H9 (cell line): ENCODE measurements at regions not wholly inside any gene's neighbourhood (a gene's known extent, or its start where the extent isn't known, plus 50 kb on each side); places are given as distances from the start of the nearest gene placed in this dataset.

Experiments used
- DNase-seq: peaks from one replicate; pipeline ENCODE4 v3.0.0-alpha.2; 2017
- H2AFZ ChIP-seq: one replicate; pipeline ENCODE4 v1.6.1; 2013; ENCODE audit warnings: mild to moderate bottlenecking, low read length, control low read depth, moderate library complexity
- H2AK5ac ChIP-seq: 2 replicates; pipeline ENCODE4 v1.6.1; 2013; ENCODE audit warnings: low read length, control low read depth, mixed read lengths; ENCODE audit not compliant: insufficient read length
- H2BK120ac ChIP-seq: one replicate; pipeline ENCODE4 v1.6.1; 2013; ENCODE audit warnings: low read depth, mild to moderate bottlenecking, low read length, control low read depth, inconsistent platforms; ENCODE audit not compliant: poor library complexity, severe bottlenecking
- H2BK12ac ChIP-seq: 2 replicates; pipeline ENCODE4 v1.6.1; 2013; ENCODE audit warnings: low read length, control low read depth, mixed read lengths, low read depth; ENCODE audit not compliant: insufficient read length
- H2BK15ac ChIP-seq: 2 replicates; pipeline ENCODE4 v1.6.1; 2013; ENCODE audit warnings: low read depth, low read length, control low read depth
- H2BK20ac ChIP-seq: one replicate; pipeline ENCODE4 v1.6.1; 2013; ENCODE audit warnings: low read depth, mild to moderate bottlenecking, low read length, control low read depth, inconsistent platforms; ENCODE audit not compliant: poor library complexity, severe bottlenecking
- H2BK5ac ChIP-seq: 2 replicates; pipeline ENCODE4 v1.6.1; 2013; ENCODE audit warnings: low read length, control low read depth, mixed read lengths; ENCODE audit not compliant: insufficient read length
- H3K14ac ChIP-seq: 2 replicates; pipeline ENCODE4 v1.6.1; 2013; ENCODE audit warnings: low read length, control low read depth; ENCODE audit not compliant: insufficient read depth
- H3K18ac ChIP-seq: 2 replicates; pipeline ENCODE4 v1.6.1; 2013; ENCODE audit warnings: low read depth, mild to moderate bottlenecking, mixed read lengths, low read length, control low read depth; ENCODE audit not compliant: insufficient read length
- H3K23ac ChIP-seq: 2 replicates; pipeline ENCODE4 v1.6.1; 2013; ENCODE audit warnings: low read length, control low read depth, mixed read lengths, low read depth; ENCODE audit not compliant: insufficient read length
- H3K23me2 ChIP-seq: 2 replicates; pipeline ENCODE4 v1.6.1; 2013; ENCODE audit warnings: low read depth, mild to moderate bottlenecking, mixed read lengths, low read length, control low read depth; ENCODE audit not compliant: insufficient read length, poor library complexity, severe bottlenecking
- H3K27ac ChIP-seq: 2 replicates; pipeline ENCODE4 v1.5.1; 2013; ENCODE audit warnings: low read length, control low read depth, mixed read lengths, low read depth; ENCODE audit not compliant: insufficient read length
- H3K27me3 ChIP-seq: 2 replicates; pipeline ENCODE4 v1.6.1; 2013; ENCODE audit warnings: low read length, control low read depth, inconsistent platforms; ENCODE audit not compliant: insufficient read depth
- H3K4ac ChIP-seq: 2 replicates; pipeline ENCODE4 v1.6.1; 2013; ENCODE audit warnings: low read depth, mild to moderate bottlenecking, control low read depth, inconsistent platforms, low read length, moderate library complexity
- H3K4me1 ChIP-seq: 2 replicates; pipeline ENCODE4 v1.6.1; 2013; ENCODE audit warnings: low read length, control low read depth, inconsistent platforms; ENCODE audit not compliant: insufficient read depth
- H3K4me2 ChIP-seq: 2 replicates; pipeline ENCODE4 v1.6.1; 2013; ENCODE audit warnings: low read length, control low read depth, mixed read lengths; ENCODE audit not compliant: insufficient read length, insufficient read depth
- H3K56ac ChIP-seq: 2 replicates; pipeline ENCODE4 v1.6.1; 2013; ENCODE audit warnings: low read depth, mild to moderate bottlenecking, mixed read lengths, low read length, control low read depth; ENCODE audit not compliant: insufficient read length
- H3K79me1 ChIP-seq: 2 replicates; pipeline ENCODE4 v1.6.1; 2013; ENCODE audit warnings: low read depth, mild to moderate bottlenecking, moderate library complexity, low read length, control low read depth, inconsistent platforms; ENCODE audit not compliant: insufficient read depth, poor library complexity, severe bottlenecking
- H3K79me2 ChIP-seq: 2 replicates; pipeline ENCODE4 v1.6.1; 2013; ENCODE audit warnings: low read length, control low read depth, inconsistent platforms; ENCODE audit not compliant: insufficient read depth
- H3K9ac ChIP-seq: 2 replicates; pipeline ENCODE4 v1.6.1; 2013; ENCODE audit warnings: low read length, control low read depth, mixed read lengths; ENCODE audit not compliant: insufficient read length; ENCODE audit errors: extremely low read depth
- H3K9me3 ChIP-seq: one replicate; pipeline ENCODE4 v1.6.1; 2013; ENCODE audit warnings: low read depth, low read length, inconsistent platforms; ENCODE audit not compliant: control insufficient read depth
- H3T11ph ChIP-seq: one replicate; pipeline ENCODE4 v1.6.1; 2013; ENCODE audit warnings: mild to moderate bottlenecking, low read length, control low read depth, inconsistent platforms
- H4K20me1 ChIP-seq: one replicate; pipeline ENCODE4 v1.6.1; 2013; ENCODE audit not compliant: control insufficient read depth, insufficient read length, insufficient read depth
- H4K5ac ChIP-seq: 2 replicates; pipeline ENCODE4 v1.6.1; 2013; ENCODE audit warnings: low read depth, mild to moderate bottlenecking, mixed read lengths, low read length, control low read depth; ENCODE audit not compliant: insufficient read length
- H4K8ac ChIP-seq: replicated peaks from 2 replicates; pipeline ENCODE4 v1.6.1; 2013; ENCODE audit warnings: low read length, control low read depth, mixed read lengths, low read depth; ENCODE audit not compliant: insufficient read length
- H4K91ac ChIP-seq: 2 replicates; pipeline ENCODE4 v1.6.1; 2013; ENCODE audit warnings: low read depth, mild to moderate bottlenecking, moderate library complexity, mixed read lengths, low read length, control low read depth; ENCODE audit not compliant: insufficient read length
- H3K27ac Mint-ChIP-seq, 3 experiments: 2 replicates in 2 of 3; 3 replicates in 1 of 3; pipeline ENCODE4 v1.8.0; 2020 to 2021; ENCODE audit warnings: mixed read lengths in 3 of 3, mild to moderate bottlenecking in 1 of 3, moderate library complexity in 1 of 3
- H3K27me3 Mint-ChIP-seq: 2 replicates; pipeline ENCODE4 v1.8.0; 2021; ENCODE audit warnings: low read depth, mild to moderate bottlenecking, moderate library complexity, mixed read lengths
- H3K36me3 Mint-ChIP-seq, 3 experiments: 2 replicates in 2 of 3; 3 replicates in 1 of 3; pipeline ENCODE4 v1.8.0; 2020 to 2021; ENCODE audit warnings: low read depth in 3 of 3, mixed read lengths in 3 of 3; ENCODE audit not compliant: insufficient read depth in 1 of 3
- H3K4me1 Mint-ChIP-seq, 2 experiments: 2 replicates each; pipeline ENCODE4 v1.8.0; 2020; ENCODE audit warnings: mixed read lengths in 2 of 2
- H3K4me3 Mint-ChIP-seq, 2 experiments: 2 replicates in 1 of 2; 3 replicates in 1 of 2; pipeline ENCODE4 v1.8.0; 2020 to 2021; ENCODE audit warnings: mild to moderate bottlenecking in 2 of 2, mixed read lengths in 2 of 2, moderate library complexity in 1 of 2
- H3K9me3 Mint-ChIP-seq, 2 experiments: 2 replicates in 1 of 2; 3 replicates in 1 of 2; pipeline ENCODE4 v1.8.0; 2020; ENCODE audit warnings: mild to moderate bottlenecking in 2 of 2, mixed read lengths in 2 of 2, moderate library complexity in 1 of 2
- CTCF ChIP-seq: fragments of 200-600 bp; sonication (generic); conservative IDR thresholded peaks from 3 replicates; pipeline ENCODE4 v1.8.0; 2021; ENCODE audit warnings: antibody characterized with exemption, mild to moderate bottlenecking
- whole genome bisulfite sequencing: extraction: QIAGEN DNeasy Blood & Tissue Kit; methylation state at CpG from one replicate; pipeline ENCODE4 v1.1.7; 2013; ENCODE audit warnings: missing lambda C conversion rate, low lambda C conversion rate, mixed read lengths; ENCODE audit not compliant: insufficient read length; ENCODE audit errors: extremely low coverage; 5-methylcytosine and 5-hydroxymethylcytosine counted together

GRCh38 chr1:82565546-82565945, 764.8 kb downstream of the ADGRL2 start:
- no peak overlapping the region for H3K4ac ChIP-seq
- no peaks in the 10 kb centered on the region for H3K23me2 ChIP-seq
- H3K9me3 ChIP-seq = no peaks in the 10 kb centered on the region
- H4K5ac ChIP-seq = no peak overlapping the region
- Mint-ChIP-seq H3K9me3 (no peaks in the 10 kb centered on the region), H3K4me1 (peaks cover 16 to 22% of the 10 kb centered on the region in 2 experiments), H3K36me3 (no peaks in the 10 kb centered on the region), H3K27me3 (no peaks in the 10 kb centered on the region), H3K4me3 (no peak overlapping the region), H3K27ac (peak overlapping the region in 1 of 3 experiments; percentile 87; a peak in 2 of 7 replicates)
- H3T11ph ChIP-seq = no peak overlapping the region
- no peaks in the 10 kb centered on the region for H3K79me1 ChIP-seq
- H2AK5ac ChIP-seq = no peak overlapping the region
- no peaks in the 10 kb centered on the region for H4K20me1 ChIP-seq
- TF ChIP-seq CTCF = no peak
- no peak overlapping the region for H2BK120ac ChIP-seq
- no peak overlapping the region for H3K9ac ChIP-seq
- peaks cover 7% of the 10 kb centered on the region; the same call in 1 of the 2 replicates for H3K4me1 ChIP-seq
- H2AFZ ChIP-seq = no peak overlapping the region
- H4K8ac ChIP-seq = no peak overlapping the region
- no peaks in the 10 kb centered on the region for H3K79me2 ChIP-seq
- H2BK5ac ChIP-seq = no peak overlapping the region
- DNase-seq = no peak
- H2BK20ac ChIP-seq = no peak overlapping the region
- no peak overlapping the region for H4K91ac ChIP-seq
- H3K27ac ChIP-seq = no peak overlapping the region
- no peak overlapping the region for H3K18ac ChIP-seq
- WGBS = no CpG with 5 or more reads among the region's 6 CpGs
- no peaks in the 10 kb centered on the region for H3K27me3 ChIP-seq
- H2BK12ac ChIP-seq = no peak overlapping the region
- H3K4me2 ChIP-seq = no peak overlapping the region
- H3K56ac ChIP-seq = no peak overlapping the region
- no peak overlapping the region for H3K14ac ChIP-seq
- H3K23ac ChIP-seq = no peak overlapping the region
- H2BK15ac ChIP-seq = no peak overlapping the region
